Stimulated activated CD8-positive, alpha-beta memory T cell treated with anti-CD3 and anti-CD28 coated beads, Interleukin-15, amount 100 ng/mL, for 4 hours (primary cell): ENCODE measurements at regions not wholly inside any gene's neighbourhood (a gene's known extent, or its start where the extent isn't known, plus 50 kb on each side); places are given as distances from the start of the nearest gene placed in this dataset.
"Not testable (repeated sequence)": the region's sequence is repeated elsewhere in the genome, so short reads cannot be mapped to it uniquely, and the experiment has no call there.

ENCODE experiments used
- DNase-seq, 2 donors: peaks; one replicate each; pipeline ENCODE4 v3.0.0-alpha.2; 2020; ENCODE audit warnings: low read depth in 2 of 2

GRCh38 chr4:154982187-154983047 lies 201.3 kb downstream of the RBM46 start:
- peak in 1 of 2 donors; percentile 1 for DNase-seq

GRCh38 chr4:154983714-154984113 lies 202.6 kb downstream of the RBM46 start:
- no peak for DNase-seq

- no peak for DNase-seq
Measured at GRCh38 chr4:154984148-154984547, 203.1 kb downstream of the RBM46 start.

- DNase-seq: no peak
Measured at GRCh38 chr4:154984616-154985015, 203.5 kb downstream of the RBM46 start.

- DNase-seq: no peak
Measured at GRCh38 chr4:154985673-154986072, 204.6 kb downstream of the RBM46 start.

GRCh38 chr4:154988511-154988910 lies 207.4 kb downstream of the RBM46 start:
- DNase-seq: no peak

- DNase-seq: no peak
Measured at GRCh38 chr4:154989511-154989910, 208.4 kb downstream of the RBM46 start.

- DNase-seq: not testable (repeated sequence)
Measured at GRCh38 chr4:154997866-154998265, 210.6 kb upstream of the NPY2R start.

GRCh38 chr4:154998284-154998683 lies 210.2 kb upstream of the NPY2R start:
- no peak for DNase-seq

- no peak for DNase-seq
Measured at GRCh38 chr4:154998773-154999172, 209.7 kb upstream of the NPY2R start.

- DNase-seq: no peak
Measured at GRCh38 chr4:154999950-155000578, 208.4 kb upstream of the NPY2R start.

GRCh38 chr4:155001251-155001650 lies 207.2 kb upstream of the NPY2R start:
- DNase-seq: no peak

GRCh38 chr4:155005395-155006090 lies 202.9 kb upstream of the NPY2R start:
- DNase-seq: no peak

GRCh38 chr4:155007660-155008176 lies 200.7 kb upstream of the NPY2R start:
- no peak for DNase-seq

GRCh38 chr4:155008389-155008788 lies 200.0 kb upstream of the NPY2R start:
- no peak for DNase-seq

- DNase-seq: no peak
Measured at GRCh38 chr4:155009288-155009687, 199.1 kb upstream of the NPY2R start.

GRCh38 chr4:155010376-155010775 lies 198.1 kb upstream of the NPY2R start:
- no peak for DNase-seq

GRCh38 chr4:155011163-155011780 lies 197.2 kb upstream of the NPY2R start:
- DNase-seq: no peak

- DNase-seq: no peak
Measured at GRCh38 chr4:155012469-155012868, 196.0 kb upstream of the NPY2R start.

GRCh38 chr4:155017426-155017825 lies 191.0 kb upstream of the NPY2R start:
- no peak for DNase-seq

GRCh38 chr4:155025762-155026457 lies 182.5 kb upstream of the NPY2R start:
- no peak for DNase-seq
